ENCODE measurements at regions not wholly inside any gene's neighbourhood (a gene's known extent, or its start where the extent isn't known, plus 50 kb on each side); places are given as distances from the start of the nearest gene placed in this dataset.

- intact Hi-C loops (cut with DNase I; ENCODE audit: low total_unique reads): no loop called here
- in situ Hi-C loops (cut with MboI; ENCODE audit: low pct_ligation_motif_present in 1 of 4, low pct_unique_long_range_greater_than_20kb in 1 of 4, low sequenced_read_pairs in 3 of 4): no loop called here
Measured at GRCh38 chr4:68765876-68766275, 49.9 kb upstream of the UGT2B10 start.

More at GRCh38 chr4:68765876-68766275, 49.9 kb upstream of the UGT2B10 start:
- DNase-seq: no peak
- Histone ChIP-seq H3K9me3 (peaks cover 0 to 3% of the 10 kb centered on the region in 2 donors), H3K36me3 (no peaks in the 10 kb centered on the region), H3K27ac (no peak overlapping the region), H3K4me3 (no peak overlapping the region), H3K4me1 (no peaks in the 10 kb centered on the region), H3K27me3 (no peaks in the 10 kb centered on the region)
- WGBS, 2 donors (ENCODE audit: low coverage in 1 of 2): 76 to 89% methylated on average over 3 of the region's 3 CpGs
- TF ChIP-seq EP300 (IDR thresholded peaks at IDR 0.05; ENCODE audit: low read depth) (no peak), CTCF (IDR thresholded peaks at IDR 0.05) (no peak), POLR2A (IDR thresholded peaks at IDR 0.05) (no peak), POLR2AphosphoS5 (IDR thresholded peaks at IDR 0.05) (no peak)
